Body of pancreas (tissue), 4 donors: ENCODE measurements at regions not wholly inside any gene's neighbourhood (a gene's known extent, or its start where the extent isn't known, plus 50 kb on each side); places are given as distances from the start of the nearest gene placed in this dataset.

Source experiments
- ATAC-seq: fragments of 150-250 bp; one replicate; pipeline ENCODE4 v1.9.1; 2016
- DNase-seq, 4 donors: peaks; one replicate each; pipeline ENCODE4 v3.0.0-alpha.2; 2019
- H3K27ac ChIP-seq, 4 donors: fragments of 200-600 bp; sonication (generic); 1 replicate in 3 of 4; 2 replicates in 1 of 4; pipeline versions ENCODE4 v1.5.1 to v1.6.1; 2016 to 2019; ENCODE audit warnings: mild to moderate bottlenecking in 1 of 4, mixed read lengths in 1 of 4, moderate library complexity in 1 of 4
- H3K27me3 ChIP-seq, 2 donors: fragments of 200-600 bp; sonication (generic); one replicate each; pipeline ENCODE4 v1.6.0; 2016; ENCODE audit warnings: mild to moderate bottlenecking in 1 of 2
- H3K36me3 ChIP-seq, 2 donors: fragments of 200-600 bp; sonication (generic); replicated peaks in 1 of 2; 2 replicates each; pipeline ENCODE4 v1.5.1; 2016; ENCODE audit warnings: low read depth in 2 of 2; ENCODE audit not compliant: insufficient read depth in 1 of 2
- H3K4me1 ChIP-seq: fragments of 200-600 bp; sonication (generic); one replicate; pipeline ENCODE4 v1.6.0; 2016
- H3K4me3 ChIP-seq, 2 donors: fragments of 200-600 bp; sonication (generic); 1 replicate in 1 of 2; 2 replicates in 1 of 2; pipeline ENCODE4 v1.5.1; 2016 to 2019
- H3K9me3 ChIP-seq, 3 donors: fragments of 200-600 bp; sonication (generic); 1 replicate in 2 of 3; 2 replicates in 1 of 3; pipeline ENCODE4 v1.5.1; 2016
- POLR2A ChIP-seq, 3 donors: fragments of 450-650 bp; IDR thresholded peaks; one replicate each; pipeline ENCODE4 v1.6.1; 2016; ENCODE audit warnings: antibody characterized with exemption in 3 of 3, mild to moderate bottlenecking in 2 of 3
- WGBS, 2 donors: methylation state at CpG; one replicate each; pipeline ENCODE4 v1.1.5; 2017; 5-methylcytosine and 5-hydroxymethylcytosine counted together
- intact Hi-C: fragments of 100-400 bp; cut with DNase I; formaldehyde crosslinking; loops from one replicate; pipeline ENCODE4 v1.15.1; 2023
- TF ChIP-seq, protein P1 (sequence below), 7 experiments: fragments of 450-650 bp in 4 of 7; fragments of 200-600 bp in 3 of 7; sonication (generic) in 3 of 7; IDR thresholded peaks; one replicate each; pipeline ENCODE4 v1.5.1; 2016 to 2019; ENCODE audit warnings: antibody characterized with exemption in 7 of 7

DNA sequence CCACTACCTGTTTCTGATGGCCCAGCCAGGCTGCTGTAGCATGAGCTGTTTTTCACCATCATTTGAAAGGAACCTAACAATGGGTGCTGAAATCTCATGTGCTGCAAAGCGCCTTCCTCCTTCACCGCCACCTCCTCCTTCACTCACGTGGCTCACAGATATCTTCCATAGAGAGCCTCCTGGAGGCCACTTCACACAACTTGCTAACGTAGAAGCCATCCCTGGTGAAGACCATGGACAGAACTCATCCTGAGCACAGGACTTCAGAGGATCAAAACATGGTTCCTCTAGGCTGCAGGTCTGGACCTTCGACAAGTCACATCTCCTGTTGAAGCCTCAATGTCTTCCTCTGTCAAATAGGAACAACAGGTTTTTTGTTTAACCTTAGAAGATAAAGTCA, 155.5 kb upstream of the RAD23B start:
- Histone ChIP-seq H3K36me3 (no peaks in the 10 kb centered on the region), H3K27ac (no peak overlapping the region), H3K4me3 (no peak overlapping the region), H3K9me3 (no peaks in the 10 kb centered on the region), H3K27me3 (no peaks in the 10 kb centered on the region), H3K4me1 (no peaks in the 10 kb centered on the region)
- DNase-seq, result no peak
- intact Hi-C loops, result no loop called here
- 57 to 62% methylated on average over 5 of the region's 5 CpGs for WGBS, 2 donors
- no peak for TF ChIP-seq POLR2A (IDR thresholded peaks at IDR 0.05)
- TF ChIP-seq, protein P1, sequence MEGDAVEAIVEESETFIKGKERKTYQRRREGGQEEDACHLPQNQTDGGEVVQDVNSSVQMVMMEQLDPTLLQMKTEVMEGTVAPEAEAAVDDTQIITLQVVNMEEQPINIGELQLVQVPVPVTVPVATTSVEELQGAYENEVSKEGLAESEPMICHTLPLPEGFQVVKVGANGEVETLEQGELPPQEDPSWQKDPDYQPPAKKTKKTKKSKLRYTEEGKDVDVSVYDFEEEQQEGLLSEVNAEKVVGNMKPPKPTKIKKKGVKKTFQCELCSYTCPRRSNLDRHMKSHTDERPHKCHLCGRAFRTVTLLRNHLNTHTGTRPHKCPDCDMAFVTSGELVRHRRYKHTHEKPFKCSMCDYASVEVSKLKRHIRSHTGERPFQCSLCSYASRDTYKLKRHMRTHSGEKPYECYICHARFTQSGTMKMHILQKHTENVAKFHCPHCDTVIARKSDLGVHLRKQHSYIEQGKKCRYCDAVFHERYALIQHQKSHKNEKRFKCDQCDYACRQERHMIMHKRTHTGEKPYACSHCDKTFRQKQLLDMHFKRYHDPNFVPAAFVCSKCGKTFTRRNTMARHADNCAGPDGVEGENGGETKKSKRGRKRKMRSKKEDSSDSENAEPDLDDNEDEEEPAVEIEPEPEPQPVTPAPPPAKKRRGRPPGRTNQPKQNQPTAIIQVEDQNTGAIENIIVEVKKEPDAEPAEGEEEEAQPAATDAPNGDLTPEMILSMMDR (IDR thresholded peaks at IDR 0.05), result no peak
- no peak for ATAC-seq

DNA sequence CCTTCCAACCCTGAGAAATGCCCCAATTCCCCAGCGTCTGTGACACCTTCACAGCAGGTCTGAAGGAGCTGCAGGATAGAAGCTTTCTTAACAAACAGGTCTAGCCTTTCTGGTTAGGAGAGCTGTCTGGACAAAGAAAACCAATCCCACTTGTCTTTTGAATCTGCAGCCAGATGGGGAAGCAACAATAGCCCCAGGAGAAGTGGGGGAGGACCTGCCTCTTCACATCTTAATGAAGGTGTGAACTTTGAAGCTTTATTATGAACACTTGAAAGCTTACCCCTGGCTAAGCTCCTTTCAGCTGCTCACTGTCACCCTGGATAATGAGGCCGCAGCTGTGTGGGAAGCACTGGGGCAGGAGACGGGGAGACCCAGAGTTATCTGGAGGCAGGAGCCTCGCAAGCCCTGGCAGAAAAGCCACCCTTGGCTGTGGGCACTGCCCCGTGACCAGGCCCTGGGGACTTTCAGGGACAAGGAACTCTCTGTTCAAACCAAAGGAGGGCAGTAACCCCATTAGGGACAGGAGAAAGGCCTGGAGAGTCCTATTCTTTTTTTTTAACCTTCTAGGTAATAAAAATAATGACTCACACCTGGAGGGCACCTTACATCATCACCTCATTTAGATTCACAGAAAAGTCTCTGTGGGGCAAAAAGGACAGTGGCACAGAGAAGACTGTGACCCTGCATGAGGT, 151.8 kb upstream of the RAD23B start:
- Histone ChIP-seq H3K27me3 (no peaks in the 10 kb centered on the region), H3K9me3 (no peaks in the 10 kb centered on the region), H3K36me3 (no peaks in the 10 kb centered on the region), H3K4me3 (no peak overlapping the region), H3K27ac (no peak overlapping the region), H3K4me1 (no peaks in the 10 kb centered on the region)
- WGBS, 2 donors, result 50 to 76% methylated on average over 1 to 5 of the region's 5 CpGs
- DNase-seq (no peak), ATAC-seq (no peak)
- TF ChIP-seq, protein P1 (IDR thresholded peaks at IDR 0.05), result no peak
- no peak for TF ChIP-seq POLR2A (IDR thresholded peaks at IDR 0.05)
- intact Hi-C loops, result no loop called here

DNA sequence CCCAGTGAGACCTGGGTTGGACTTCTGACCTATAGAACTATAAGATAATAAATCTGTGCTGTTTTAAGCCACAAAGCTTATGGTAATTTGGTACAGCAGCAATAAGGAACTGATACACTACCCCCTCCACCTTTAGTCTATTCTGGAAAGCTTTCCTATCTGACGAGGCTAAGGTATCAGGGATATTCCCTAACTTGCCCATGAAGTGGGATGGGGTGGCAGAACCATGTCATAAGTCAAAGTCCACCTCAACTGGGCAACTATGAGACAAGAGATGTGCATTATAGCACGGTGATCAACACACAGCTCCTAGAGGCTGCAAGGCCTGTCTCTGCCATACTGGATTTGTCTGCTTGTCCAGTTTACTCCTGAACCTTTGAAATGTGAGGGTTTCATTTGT, 146.8 kb upstream of the RAD23B start:
- 71 to 73% methylated on average over 2 of the region's 2 CpGs for WGBS, 2 donors
- ATAC-seq (no peak), DNase-seq (no peak)
- H3K36me3 ChIP-seq, result no peaks in the 10 kb centered on the region
- no peaks in the 10 kb centered on the region for H3K4me1 ChIP-seq
- H3K27me3 ChIP-seq, result no peaks in the 10 kb centered on the region
- intact Hi-C loops, result no loop called here
- no peaks in the 10 kb centered on the region for H3K9me3 ChIP-seq
- H3K4me3 ChIP-seq, result no peak overlapping the region
- TF ChIP-seq POLR2A (IDR thresholded peaks at IDR 0.05), result no peak
- TF ChIP-seq, protein P1 (IDR thresholded peaks at IDR 0.05), result no peak
- H3K27ac ChIP-seq, result no peak overlapping the region

DNA sequence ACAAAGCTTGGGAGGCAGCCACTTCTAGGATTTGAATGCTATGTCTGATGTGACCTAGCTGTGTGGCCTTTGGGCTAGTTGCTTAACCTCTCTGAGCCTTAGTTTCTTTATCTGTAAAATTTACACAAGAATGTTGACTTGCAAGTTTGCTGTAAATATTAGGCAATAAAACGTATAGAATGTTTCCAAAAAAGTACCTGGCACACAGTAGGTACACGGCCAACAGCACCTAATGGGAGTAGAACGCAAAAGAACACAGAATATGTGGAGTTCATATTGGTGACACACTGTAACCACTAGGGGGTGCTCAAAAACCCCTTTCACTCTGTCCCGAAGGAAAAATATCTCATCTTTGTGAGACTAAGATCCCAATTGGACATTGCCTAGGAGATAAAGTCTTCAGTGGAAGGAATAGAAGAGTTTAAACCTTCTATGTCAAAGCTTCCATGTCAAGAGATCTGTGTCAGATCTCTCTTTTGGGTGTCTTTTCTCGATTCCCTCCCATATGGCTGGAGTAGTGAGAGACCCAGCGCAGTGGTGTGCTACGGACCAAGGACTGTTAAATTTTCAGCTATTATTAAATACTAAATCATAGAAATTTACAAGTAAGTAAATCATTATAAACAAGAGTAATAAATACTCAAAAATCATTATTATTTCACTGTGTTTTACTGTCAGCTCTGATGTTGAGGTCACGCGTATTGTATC, 145.4 kb upstream of the RAD23B start:
- Histone ChIP-seq H3K27me3 (no peaks in the 10 kb centered on the region), H3K27ac (no peak overlapping the region), H3K36me3 (no peaks in the 10 kb centered on the region), H3K9me3 (no peaks in the 10 kb centered on the region), H3K4me1 (no peaks in the 10 kb centered on the region), H3K4me3 (no peak overlapping the region)
- TF ChIP-seq, protein P1 (IDR thresholded peaks at IDR 0.05), result peak; percentile 34 to 48 (median 45)
- no peak for TF ChIP-seq POLR2A (IDR thresholded peaks at IDR 0.05)
- intact Hi-C loops, result no loop called here
- 56 to 57% methylated on average over 9 of the region's 9 CpGs for WGBS, 2 donors
- ATAC-seq (no peak), DNase-seq (peak in 1 of 4 donors; percentile 13)
